Common myeloid progenitor, CD34-positive (primary cell): ENCODE measurements at regions not wholly inside any gene's neighbourhood (a gene's known extent, or its start where the extent isn't known, plus 50 kb on each side); places are given as distances from the start of the nearest gene placed in this dataset.

Source experiments
- CTCF ChIA-PET: fragments of 350-600 bp; sonication (Branson Sonifier 250); formaldehyde crosslinking; loops from one replicate; lab custom pipeline; 2021; ENCODE audit warnings: antibody characterized with exemption; lab: Charles Lee
- POLR2A ChIA-PET: fragments of 350-600 bp; sonication (Branson Sonifier 250); formaldehyde crosslinking; loops from one replicate; lab custom pipeline; 2021; ENCODE audit warnings: antibody characterized with exemption; lab: Charles Lee
- DNase-seq, 3 donors: peaks; one replicate each; pipeline versions ENCODE4 v3.0.0 to v3.0.0-alpha.2; 2013
- H3K27ac ChIP-seq, 2 experiments: 1 replicate in 1 of 2; 2 replicates in 1 of 2; pipeline ENCODE4 v1.7.0; 2013; ENCODE audit warnings: inconsistent platforms in 2 of 2, low read length in 2 of 2, mild to moderate bottlenecking in 2 of 2, low read depth in 1 of 2, moderate library complexity in 1 of 2; ENCODE audit not compliant: severe bottlenecking in 2 of 2, insufficient read depth in 1 of 2, poor library complexity in 1 of 2
- H3K27me3 ChIP-seq, 5 experiments: replicated peaks in 2 of 5; 1 replicate in 3 of 5; 2 replicates in 2 of 5; pipeline versions ENCODE4 v1.6.1 to v1.7.0; 2013; ENCODE audit warnings: low read length in 4 of 5, mild to moderate bottlenecking in 2 of 5, moderate library complexity in 2 of 5, inconsistent platforms in 1 of 5; ENCODE audit not compliant: insufficient read depth in 5 of 5, control insufficient read depth in 4 of 5
- H3K36me3 ChIP-seq, 4 experiments: 1 replicate in 2 of 4; 2 replicates in 2 of 4; pipeline versions ENCODE4 v1.6.1 to v1.7.0; 2013; ENCODE audit warnings: low read length in 3 of 4, control low read depth in 1 of 4, mild to moderate bottlenecking in 1 of 4; ENCODE audit not compliant: control insufficient read depth in 4 of 4, insufficient read depth in 4 of 4
- H3K4me1 ChIP-seq, 4 experiments: 1 replicate in 3 of 4; 2 replicates in 1 of 4; pipeline versions ENCODE4 v1.6.1 to v1.7.1; 2013; ENCODE audit warnings: low read length in 3 of 4, mild to moderate bottlenecking in 3 of 4, control low read depth in 1 of 4, inconsistent platforms in 1 of 4, moderate library complexity in 1 of 4; ENCODE audit not compliant: control insufficient read depth in 4 of 4, insufficient read depth in 4 of 4; ENCODE audit errors: control extremely low read depth in 1 of 4
- H3K4me3 ChIP-seq, 7 experiments: 1 replicate in 4 of 7; 2 replicates in 3 of 7; pipeline versions ENCODE4 v1.5.1 to v1.7.0; 2013; ENCODE audit warnings: mild to moderate bottlenecking in 7 of 7, low read length in 6 of 7, moderate library complexity in 6 of 7, inconsistent platforms in 2 of 7, low read depth in 2 of 7, control low read depth in 1 of 7; ENCODE audit not compliant: insufficient read depth in 4 of 7, control insufficient read depth in 1 of 7; ENCODE audit errors: extremely low read depth in 1 of 7
- H3K9me3 ChIP-seq, 5 experiments: 1 replicate in 4 of 5; 2 replicates in 1 of 5; pipeline versions ENCODE4 v1.6.1 to v1.7.1; 2013; ENCODE audit warnings: low read length in 4 of 5, mild to moderate bottlenecking in 2 of 5, inconsistent platforms in 1 of 5, low read depth in 1 of 5, moderate library complexity in 1 of 5; ENCODE audit not compliant: control insufficient read depth in 4 of 5, insufficient read depth in 2 of 5; ENCODE audit errors: control extremely low read depth in 1 of 5
- WGBS: methylation state at CpG from one replicate; pipeline ENCODE4 v1.1.5; 2013; ENCODE audit not compliant: insufficient coverage; 5-methylcytosine and 5-hydroxymethylcytosine counted together

DNA sequence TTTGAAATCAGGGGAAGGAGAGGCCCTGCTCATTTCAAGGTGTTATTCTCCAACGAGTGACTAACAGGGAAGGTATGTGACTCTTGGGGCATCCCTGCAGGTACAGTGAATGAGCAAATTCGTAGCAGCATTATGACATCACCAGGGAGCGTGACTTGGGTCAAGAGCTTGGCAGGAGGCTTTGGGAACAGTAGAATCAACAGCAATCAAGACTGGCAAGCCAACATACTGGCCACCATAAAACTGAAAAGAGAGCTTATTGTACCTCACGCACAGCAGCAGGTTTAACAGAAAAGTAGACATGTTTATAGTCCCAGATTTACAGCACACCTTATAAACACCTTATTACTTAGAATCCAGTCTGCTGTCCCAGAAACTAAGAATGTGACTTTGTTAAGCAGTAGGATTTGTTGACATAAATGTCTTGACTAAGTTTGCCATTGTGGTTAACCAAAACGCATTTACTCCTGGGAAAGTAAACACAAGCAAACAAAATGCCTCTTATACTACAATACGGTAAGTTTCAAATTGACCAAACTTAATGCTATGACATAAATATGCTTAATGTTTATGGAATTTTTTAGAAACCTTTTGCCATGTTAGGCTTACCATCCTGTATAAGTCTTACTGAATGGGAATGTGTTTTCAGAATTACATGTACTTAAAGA is 297.8 kb downstream of the NPR3 start:
- no peak for DNase-seq
- CTCF ChIA-PET: no interaction called here
- 90% methylated on average over 3 of the region's 6 CpGs for WGBS
- POLR2A ChIA-PET: no interaction called here
- no peaks in the 10 kb centered on the region for H3K27me3 ChIP-seq
- H3K4me3 ChIP-seq: no peak overlapping the region
- H3K4me1 ChIP-seq: no peaks in the 10 kb centered on the region
- H3K36me3 ChIP-seq: no peaks in the 10 kb centered on the region
- H3K9me3 ChIP-seq: peaks cover 0 to 8% (median 1%) of the 10 kb centered on the region in 5 experiments
- H3K27ac ChIP-seq: no peak overlapping the region

DNA sequence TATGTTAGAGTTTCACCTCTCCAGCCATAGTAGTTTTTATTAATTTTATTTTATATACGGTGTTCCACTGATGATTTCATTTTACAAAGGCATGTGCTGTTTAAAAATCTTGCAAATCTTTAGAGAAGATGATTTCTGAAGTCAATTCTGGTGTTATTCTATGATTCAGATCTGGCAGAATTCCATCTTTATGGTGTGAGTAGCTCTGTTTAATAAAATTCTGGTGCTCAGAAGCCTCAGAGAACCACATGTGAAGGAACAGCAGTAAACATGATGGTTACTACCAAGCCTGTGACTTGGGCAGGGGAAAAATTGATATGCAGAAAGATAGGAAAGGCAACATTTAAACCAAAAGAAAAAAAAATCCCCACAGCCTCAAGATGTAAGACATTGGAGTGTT is 299.7 kb downstream of the NPR3 start:
- Histone ChIP-seq H3K27me3 (no peaks in the 10 kb centered on the region), H3K27ac (no peak overlapping the region), H3K9me3 (peaks cover 0 to 13% (median 2%) of the 10 kb centered on the region in 5 experiments), H3K4me1 (no peaks in the 10 kb centered on the region), H3K36me3 (no peaks in the 10 kb centered on the region), H3K4me3 (no peak overlapping the region)
- WGBS: no CpG with 5 or more reads among the region's 1 CpG
- ChIA-PET CTCF (no interaction called here), POLR2A (no interaction called here)
- DNase-seq: no peak

DNA sequence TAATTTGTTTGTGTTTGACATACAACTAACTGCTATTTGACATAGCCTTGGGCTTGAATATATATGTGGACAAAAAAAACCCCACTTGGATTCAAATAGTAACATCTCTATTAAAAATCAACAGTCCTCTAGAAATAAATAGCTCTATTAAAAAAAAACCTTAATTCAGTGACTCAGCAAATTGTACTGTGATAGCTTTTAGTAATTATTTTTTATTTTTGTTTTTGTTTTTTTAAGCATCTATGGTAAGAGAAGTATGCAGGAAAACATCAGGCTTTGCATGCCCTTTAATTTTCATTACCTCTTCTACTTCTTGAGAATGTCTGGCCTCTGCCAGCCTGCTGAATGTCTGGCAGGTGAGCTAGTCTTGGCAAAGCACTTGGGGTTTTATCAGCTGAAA is 300.7 kb downstream of the NPR3 start:
- POLR2A ChIA-PET: no interaction called here
- no peaks in the 10 kb centered on the region for H3K36me3 ChIP-seq
- H3K27ac ChIP-seq: no peak overlapping the region
- DNase-seq: no peak
- H3K9me3 ChIP-seq: peaks cover 0 to 12% (median 4%) of the 10 kb centered on the region in 5 experiments
- no peaks in the 10 kb centered on the region for H3K27me3 ChIP-seq
- H3K4me3 ChIP-seq: no peak overlapping the region
- H3K4me1 ChIP-seq: no peaks in the 10 kb centered on the region
- CTCF ChIA-PET: no interaction called here

DNA sequence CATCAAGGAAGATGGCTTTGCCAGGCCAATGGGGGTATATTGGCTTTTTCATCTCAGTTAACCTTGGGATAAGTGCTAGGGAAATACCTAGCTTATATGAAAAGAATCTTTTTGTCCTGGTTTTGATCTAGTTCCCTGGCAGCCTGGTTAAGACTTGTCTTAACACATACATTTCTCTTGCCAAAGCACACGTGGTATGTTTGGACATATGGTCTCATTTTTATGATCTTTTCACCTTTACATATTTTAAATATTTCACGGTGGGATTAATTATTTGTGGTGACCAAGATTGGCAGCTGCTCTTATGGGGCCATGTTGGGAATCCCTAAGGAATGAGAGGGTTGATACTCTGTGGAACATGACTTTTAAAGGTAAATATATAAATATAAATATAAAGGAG is 312.5 kb downstream of the NPR3 start:
- WGBS: no CpG with 5 or more reads among the region's 2 CpGs
- POLR2A ChIA-PET: no interaction called here
- no peak for DNase-seq
- no peak overlapping the region for H3K27ac ChIP-seq
- no peaks in the 10 kb centered on the region for H3K36me3 ChIP-seq
- H3K4me3 ChIP-seq: no peak overlapping the region
- H3K4me1 ChIP-seq: no peaks in the 10 kb centered on the region
- H3K27me3 ChIP-seq: no peaks in the 10 kb centered on the region
- CTCF ChIA-PET: no interaction called here
- H3K9me3 ChIP-seq: no peaks in the 10 kb centered on the region

DNA sequence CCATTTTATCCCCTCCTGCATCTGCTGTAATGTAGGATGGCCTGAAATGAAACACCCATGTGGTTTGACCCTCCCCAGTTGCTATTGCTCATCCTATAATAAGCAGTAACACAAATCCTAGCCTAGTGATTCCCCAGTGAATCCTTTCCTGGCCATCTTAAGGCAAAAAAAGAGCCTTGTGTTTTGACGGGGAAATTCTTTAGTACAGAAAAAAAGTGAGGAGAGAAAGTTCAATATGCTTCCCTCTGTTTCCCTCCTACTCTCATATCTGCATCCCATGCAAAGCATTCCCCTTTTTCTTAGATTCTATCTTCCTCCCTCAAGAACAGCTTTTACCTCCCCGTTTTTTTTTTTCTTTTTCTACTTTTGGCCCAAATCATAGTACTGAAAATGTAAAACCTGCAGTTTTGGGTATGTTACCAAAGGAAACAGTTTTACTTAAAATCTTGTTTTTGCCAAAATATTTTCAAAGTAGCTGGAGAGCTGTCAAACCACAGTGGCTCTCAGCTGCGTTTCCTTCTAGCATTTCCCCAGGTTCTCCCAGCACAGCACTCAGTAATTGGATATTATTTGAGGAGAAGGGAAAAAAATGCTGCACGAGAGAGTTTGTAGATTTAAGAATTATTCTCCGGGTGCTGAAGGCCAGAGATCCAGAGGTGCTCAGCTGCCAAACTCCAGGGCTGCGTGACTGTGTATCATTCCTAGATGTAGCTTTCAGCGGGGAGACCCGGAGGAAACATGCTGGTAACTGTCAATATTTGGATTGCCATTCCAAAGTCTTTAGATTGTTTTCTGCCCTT is 321.4 kb downstream of the NPR3 start:
- Histone ChIP-seq H3K27me3 (no peaks in the 10 kb centered on the region), H3K4me3 (no peak overlapping the region), H3K4me1 (peaks cover 0 to 2% (median 0%) of the 10 kb centered on the region in 4 experiments), H3K36me3 (no peaks in the 10 kb centered on the region), H3K27ac (no peak overlapping the region), H3K9me3 (no peaks in the 10 kb centered on the region)
- CTCF ChIA-PET: no interaction called here
- DNase-seq: no peak
- POLR2A ChIA-PET: interaction anchor here (1.4 kb wide), 1 partner anchor 11 kb away, joined by 3 read pairs; no protein-coding TSS in a partner anchor
- WGBS: 57% methylated on average over 7 of the region's 8 CpGs

DNA sequence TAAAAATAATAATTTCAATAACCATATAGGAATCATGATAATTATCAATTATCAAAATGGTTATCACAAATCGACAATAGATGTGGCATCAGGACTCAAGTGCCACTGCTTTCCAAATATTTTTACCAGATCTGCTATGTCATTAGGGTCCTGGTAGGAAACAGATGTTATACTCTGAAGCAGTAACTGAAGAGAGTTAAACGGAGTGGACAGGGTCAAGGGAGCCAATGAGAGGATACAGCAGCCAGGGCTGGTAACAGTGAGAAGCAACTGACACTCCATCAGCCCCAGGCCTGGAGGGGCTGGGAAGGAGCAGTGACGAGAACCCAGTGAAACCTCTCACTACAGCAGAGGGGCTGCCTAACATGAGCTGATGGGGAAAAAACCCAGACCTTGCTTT is 322.4 kb downstream of the NPR3 start:
- 69% methylated on average over 2 of the region's 3 CpGs for WGBS
- no peak overlapping the region for H3K27ac ChIP-seq

DNA sequence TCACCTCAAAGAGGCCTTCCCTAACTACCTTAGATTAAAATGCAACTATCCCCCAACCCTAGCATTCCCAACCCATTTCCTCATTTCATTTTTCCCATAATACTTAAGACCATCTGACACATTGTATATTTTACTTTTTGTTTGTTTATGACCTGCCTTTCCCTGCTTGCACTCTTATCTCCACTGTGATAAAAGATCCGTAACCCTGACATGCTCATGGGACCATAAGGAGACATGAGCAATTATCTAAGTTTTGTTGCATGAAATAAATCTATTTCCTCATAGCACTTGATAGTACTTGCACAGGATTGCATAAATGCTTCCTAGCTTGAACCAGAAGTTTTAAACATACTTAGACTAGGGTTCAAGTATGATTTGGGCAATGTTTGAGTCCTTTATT is 323.7 kb downstream of the NPR3 start:
- WGBS: no CpG with 5 or more reads among the region's 1 CpG

More for the DNA sequence above, 322.4 kb downstream of the NPR3 start:
- Histone ChIP-seq H3K27me3 (no peaks in the 10 kb centered on the region), H3K36me3 (no peaks in the 10 kb centered on the region), H3K4me3 (no peak overlapping the region), H3K9me3 (no peaks in the 10 kb centered on the region), H3K4me1 (peaks cover 0 to 2% (median 0%) of the 10 kb centered on the region in 4 experiments)
- peak in 2 of 3 donors; percentile 23 to 57 for DNase-seq
- POLR2A ChIA-PET: no interaction called here
- CTCF ChIA-PET: no interaction called here

More for the DNA sequence above, 323.7 kb downstream of the NPR3 start:
- CTCF ChIA-PET: no interaction called here
- H3K4me1 ChIP-seq: peaks cover 0 to 2% (median 0%) of the 10 kb centered on the region in 4 experiments
- no peaks in the 10 kb centered on the region for H3K36me3 ChIP-seq
- no peak overlapping the region for H3K27ac ChIP-seq
- no peak overlapping the region for H3K4me3 ChIP-seq
- H3K9me3 ChIP-seq: no peaks in the 10 kb centered on the region
- POLR2A ChIA-PET: no interaction called here
- DNase-seq: no peak
- no peaks in the 10 kb centered on the region for H3K27me3 ChIP-seq
